Erythroblast (primary cell): ENCODE measurements at regions not wholly inside any gene's neighbourhood (a gene's known extent, or its start where the extent isn't known, plus 50 kb on each side); places are given as distances from the start of the nearest gene placed in this dataset.

ENCODE experiments used
- GATA1 ChIP-seq: IDR thresholded peaks from 2 replicates; pipeline ENCODE4 v1.6.1; 2011; ENCODE audit warnings: low read depth, mild to moderate bottlenecking, control low read depth, low read length, moderate library complexity
- POLR2A ChIP-seq: IDR thresholded peaks from 2 replicates; pipeline ENCODE4 v1.6.1; 2011; ENCODE audit warnings: mild to moderate bottlenecking, low read length

DNA sequence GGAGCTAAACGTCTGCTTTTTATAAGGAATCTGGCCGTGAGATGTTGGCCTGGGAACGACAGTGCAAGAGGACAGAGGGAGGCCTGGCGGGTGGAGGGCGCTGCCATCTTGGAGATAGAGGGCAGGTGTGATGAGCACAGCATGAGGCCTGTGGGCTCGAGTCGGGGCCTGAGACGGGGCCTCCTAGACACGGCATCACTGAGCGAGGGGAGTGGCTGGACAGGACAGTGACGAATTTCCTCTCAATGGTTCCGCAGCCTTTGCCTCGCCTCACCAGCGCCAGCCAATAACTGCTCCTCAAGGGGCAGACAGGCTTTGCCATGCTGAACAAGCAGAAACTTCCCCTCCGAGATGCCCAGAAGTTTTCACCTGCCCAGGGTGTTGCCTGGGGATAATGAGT, 376.7 kb downstream of the THBS2 start:
- no peak for TF ChIP-seq POLR2A
- no peak for TF ChIP-seq GATA1
